Ishikawa (cell line): ENCODE measurements at regions not wholly inside any gene's neighbourhood (a gene's known extent, or its start where the extent isn't known, plus 50 kb on each side); places are given as distances from the start of the nearest gene placed in this dataset.

Experiments
- CEBPB ChIP-seq: IDR thresholded peaks from 2 replicates; pipeline ENCODE4 v1.6.1; 2012
- CREB1 ChIP-seq: IDR thresholded peaks from 2 replicates; pipeline ENCODE4 v1.6.1; 2012; ENCODE audit warnings: low read depth
- EGR1 ChIP-seq: IDR thresholded peaks from 2 replicates; pipeline ENCODE4 v1.6.1; 2012
- EP300 ChIP-seq: IDR thresholded peaks from 2 replicates; pipeline ENCODE4 v1.6.1; 2012; ENCODE audit warnings: borderline replicate concordance
- FOXM1 ChIP-seq: IDR thresholded peaks from 2 replicates; pipeline ENCODE4 v1.6.1; 2012; ENCODE audit warnings: low read depth, borderline replicate concordance
- MAX ChIP-seq: IDR thresholded peaks from 2 replicates; pipeline ENCODE4 v1.6.1; 2012
- NFIC ChIP-seq: IDR thresholded peaks from 2 replicates; pipeline ENCODE4 v1.6.1; 2012
- RAD21 ChIP-seq: IDR thresholded peaks from 2 replicates; pipeline ENCODE4 v1.6.1; 2012; ENCODE audit warnings: low read depth
- REST ChIP-seq: IDR thresholded peaks from 2 replicates; pipeline ENCODE4 v1.6.1; 2012; ENCODE audit warnings: low read depth, mild to moderate bottlenecking
- TAF1 ChIP-seq: IDR thresholded peaks from 2 replicates; pipeline ENCODE4 v1.6.1; 2012; ENCODE audit warnings: low read depth, mild to moderate bottlenecking
- TCF12 ChIP-seq: IDR thresholded peaks from 2 replicates; pipeline ENCODE4 v1.6.1; 2012; ENCODE audit warnings: low read depth
- TEAD4 ChIP-seq: IDR thresholded peaks from 2 replicates; pipeline ENCODE4 v1.6.1; 2012
- USF1 ChIP-seq: IDR thresholded peaks from 2 replicates; pipeline ENCODE4 v1.6.1; 2012
- YY1 ChIP-seq: IDR thresholded peaks from 2 replicates; pipeline ENCODE4 v1.6.1; 2012; ENCODE audit warnings: low read depth
- ZBTB7A ChIP-seq: IDR thresholded peaks from 2 replicates; pipeline ENCODE4 v1.6.1; 2012; ENCODE audit warnings: low read depth

GRCh38 chr15:53037904-53038654, 247.9 kb upstream of the ONECUT1 start:
- TF ChIP-seq TCF12 (no peak), CEBPB (no peak), FOXM1 (no peak), TAF1 (no peak), TEAD4 (no peak), RAD21 (no peak), NFIC (no peak), USF1 (no peak), CREB1 (no peak), YY1 (no peak), REST (no peak), EGR1 (no peak), ZBTB7A (no peak), EP300 (no peak), MAX (no peak)

GRCh38 chr15:53036641-53037040, 246.5 kb upstream of the ONECUT1 start:
- TF ChIP-seq TCF12 = no peak
- TF ChIP-seq CEBPB = no peak
- TF ChIP-seq ZBTB7A = no peak
- TF ChIP-seq RAD21 = no peak
- no peak for TF ChIP-seq TEAD4
- TF ChIP-seq CREB1 = no peak
- TF ChIP-seq FOXM1 = no peak
- no peak for TF ChIP-seq REST
- TF ChIP-seq MAX = no peak
- TF ChIP-seq USF1 = no peak
- TF ChIP-seq TAF1 = no peak
- TF ChIP-seq YY1 = no peak
- no peak for TF ChIP-seq NFIC
- no peak for TF ChIP-seq EP300
- TF ChIP-seq EGR1 = no peak

- TF ChIP-seq CREB1 = no peak
- TF ChIP-seq REST = no peak
- TF ChIP-seq USF1 = no peak
- no peak for TF ChIP-seq TAF1
- TF ChIP-seq RAD21 = no peak
- no peak for TF ChIP-seq YY1
- no peak for TF ChIP-seq TEAD4
- no peak for TF ChIP-seq TCF12
- no peak for TF ChIP-seq NFIC
These were observed 244.7 kb upstream of the ONECUT1 start for GRCh38 chr15:53034767-53035245.

- TF ChIP-seq REST = no peak
- no peak for TF ChIP-seq FOXM1
- no peak for TF ChIP-seq USF1
These were observed 243.6 kb upstream of the ONECUT1 start for GRCh38 chr15:53033709-53034108.
